ENCODE measurements at regions not wholly inside any gene's neighbourhood (a gene's known extent, or its start where the extent isn't known, plus 50 kb on each side); places are given as distances from the start of the nearest gene placed in this dataset.

DNA sequence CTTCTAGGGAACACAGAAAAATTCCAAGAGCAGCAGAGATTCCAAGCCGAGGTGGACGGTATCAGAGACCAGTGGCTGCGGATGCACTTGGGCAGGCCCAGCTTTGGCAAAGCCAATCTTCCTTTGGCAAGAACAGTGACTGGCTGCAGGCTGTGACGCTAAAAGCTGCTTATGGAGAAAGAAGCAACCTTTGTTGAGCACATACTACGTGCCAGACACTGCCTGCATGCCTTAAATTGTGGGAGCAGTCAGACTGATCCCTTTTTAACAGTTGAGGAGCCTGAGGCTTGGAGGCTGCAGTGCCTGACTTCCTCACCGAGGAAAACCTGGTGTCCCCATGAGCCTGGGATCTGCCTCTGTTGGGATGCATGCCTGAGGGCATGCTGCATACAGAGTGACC is 69.0 kb upstream of the AMZ2 start:
- TF ChIP-seq MAFK (IDR thresholded peaks at IDR 0.05; ENCODE audit: low read depth, low read length) (no peak), CTCF (conservative IDR thresholded peaks at IDR 0.05; ENCODE audit: low read depth, low read length) (no peak), MXI1 (IDR thresholded peaks at IDR 0.05; ENCODE audit: borderline replicate concordance, low read depth, low read length) (no peak), MAZ (IDR thresholded peaks at IDR 0.05; ENCODE audit: borderline replicate concordance, low read depth, low read length) (no peak), POLR2A (IDR thresholded peaks at IDR 0.05; ENCODE audit: low read depth, low read length) (no peak), SMC3 (IDR thresholded peaks at IDR 0.05; ENCODE audit: low read depth, low read length) (no peak), RFX5 (IDR thresholded peaks at IDR 0.05; ENCODE audit: low read depth, low read length) (no peak), RAD21 (IDR thresholded peaks at IDR 0.05; ENCODE audit: low read length) (no peak), NFE2L2 (IDR thresholded peaks at IDR 0.05; ENCODE audit: low read depth, low read length) (no peak), CHD1 (IDR thresholded peaks at IDR 0.05; ENCODE audit: low read depth, low read length) (no peak), USF2 (IDR thresholded peaks at IDR 0.05; ENCODE audit: low read depth, low read length) (no peak), RCOR1 (IDR thresholded peaks at IDR 0.05; ENCODE audit: insufficient replicate concordance, low read length) (no peak), BHLHE40 (IDR thresholded peaks at IDR 0.05; ENCODE audit: low read depth, low read length) (no peak)

Measured in IMR-90 (cell line).